IMR-90 (cell line): ENCODE measurements at regions not wholly inside any gene's neighbourhood (a gene's known extent, or its start where the extent isn't known, plus 50 kb on each side); places are given as distances from the start of the nearest gene placed in this dataset.

Experiments
- BHLHE40 ChIP-seq: fragments of 150-350 bp; IDR thresholded peaks from 2 replicates; pipeline ENCODE4 v1.6.1; 2016; ENCODE audit warnings: mild to moderate bottlenecking, low read depth, low read length
- CTCF ChIP-seq: conservative IDR thresholded peaks from 2 replicates; pipeline ENCODE4 v1.5.1; 2012; ENCODE audit warnings: mild to moderate bottlenecking, low read depth, low read length, improper control_type of control experiment
- FOS ChIP-seq: fragments of 150-350 bp; IDR thresholded peaks from 2 replicates; pipeline ENCODE4 v1.6.1; 2016; ENCODE audit warnings: low read depth, low read length
- POLR2A ChIP-seq: IDR thresholded peaks from 2 replicates; pipeline ENCODE4 v1.6.1; 2012; ENCODE audit warnings: mild to moderate bottlenecking, low read depth, low read length
- RAD21 ChIP-seq: IDR thresholded peaks from 2 replicates; pipeline ENCODE4 v1.6.1; 2012; ENCODE audit warnings: low read length, improper control_type of control experiment
- USF2 ChIP-seq: fragments of 150-350 bp; IDR thresholded peaks from 2 replicates; pipeline ENCODE4 v1.6.1; 2017; ENCODE audit warnings: mild to moderate bottlenecking, antibody characterized with exemption, low read length, low read depth

GRCh38 chrX:43559644-43560043 lies 96.5 kb upstream of the MAOA start:
- TF ChIP-seq USF2 (no peak), CTCF (peak; percentile 37), POLR2A (no peak), BHLHE40 (no peak), FOS (no peak), RAD21 (peak; percentile 56)
